Astrocyte (in vitro differentiated cells and primary cell): ENCODE measurements at regions not wholly inside any gene's neighbourhood (a gene's known extent, or its start where the extent isn't known, plus 50 kb on each side); places are given as distances from the start of the nearest gene placed in this dataset.

Source experiments
- DNase-seq: peaks from one replicate; pipeline ENCODE4 v3.0.0-alpha.2; 2010; ENCODE audit warnings: low read depth
- FAIRE-seq: peaks from 2 replicates; lab custom pipeline; 2011; peaks lifted over from hg19 to GRCh38; lab: Jason Lieb, UNC
- H2AFZ ChIP-seq: 2 replicates; pipeline ENCODE4 v1.6.0; 2012; ENCODE audit warnings: low read depth, low read length, inconsistent platforms
- H3K27ac ChIP-seq: 2 replicates; pipeline ENCODE4 v1.5.1; 2011; ENCODE audit warnings: low read depth, low read length, inconsistent platforms
- H3K27me3 ChIP-seq: 2 replicates; pipeline ENCODE4 v1.6.0; 2011; ENCODE audit warnings: low read length, inconsistent platforms; ENCODE audit not compliant: insufficient read depth
- H3K36me3 ChIP-seq: 2 replicates; pipeline ENCODE4 v1.5.1; 2011; ENCODE audit warnings: low read length, inconsistent platforms; ENCODE audit not compliant: insufficient read depth
- H3K4me1 ChIP-seq: 2 replicates; pipeline ENCODE4 v1.5.1; 2011; ENCODE audit warnings: low read length, inconsistent platforms; ENCODE audit not compliant: insufficient read depth
- H3K4me2 ChIP-seq: 2 replicates; pipeline ENCODE4 v1.6.0; 2012; ENCODE audit warnings: low read length, inconsistent platforms
- H3K4me3 ChIP-seq: 2 replicates; pipeline ENCODE4 v1.5.1; 2011; ENCODE audit warnings: low read depth, mild to moderate bottlenecking, low read length, inconsistent platforms; ENCODE audit not compliant: insufficient read depth
- H3K79me2 ChIP-seq: 2 replicates; pipeline ENCODE4 v1.6.0; 2012; ENCODE audit warnings: mild to moderate bottlenecking, low read length, inconsistent platforms; ENCODE audit not compliant: insufficient read depth
- H3K9ac ChIP-seq: 2 replicates; pipeline ENCODE4 v1.6.0; 2012; ENCODE audit warnings: mild to moderate bottlenecking, low read length, inconsistent platforms
- H3K9me3 ChIP-seq: 2 replicates; pipeline ENCODE4 v1.5.1; 2012; ENCODE audit warnings: low read depth, mild to moderate bottlenecking, low read length, inconsistent platforms; ENCODE audit not compliant: insufficient read depth
- H4K20me1 ChIP-seq: 2 replicates; pipeline ENCODE4 v1.6.0; 2012; ENCODE audit warnings: low read length, inconsistent platforms; ENCODE audit not compliant: insufficient read depth
- H3K27ac Mint-ChIP-seq: one replicate; pipeline ENCODE4 v1.8.0; 2021; ENCODE audit warnings: mild to moderate bottlenecking, mixed read lengths; ENCODE audit not compliant: unreplicated experiment
- H3K27me3 Mint-ChIP-seq: one replicate; pipeline ENCODE4 v1.8.0; 2021; ENCODE audit warnings: low read depth, mixed read lengths; ENCODE audit not compliant: unreplicated experiment
- H3K36me3 Mint-ChIP-seq: one replicate; pipeline ENCODE4 v1.8.0; 2021; ENCODE audit warnings: low read depth, mixed read lengths; ENCODE audit not compliant: unreplicated experiment
- H3K4me1 Mint-ChIP-seq: one replicate; pipeline ENCODE4 v1.8.0; 2021; ENCODE audit warnings: low read depth, mixed read lengths; ENCODE audit not compliant: unreplicated experiment
- H3K4me3 Mint-ChIP-seq: one replicate; pipeline ENCODE4 v1.8.0; 2021; ENCODE audit warnings: mild to moderate bottlenecking, moderate library complexity, mixed read lengths; ENCODE audit not compliant: unreplicated experiment
- H3K9me3 Mint-ChIP-seq: one replicate; pipeline ENCODE4 v1.8.0; 2021; ENCODE audit warnings: mild to moderate bottlenecking, mixed read lengths; ENCODE audit not compliant: unreplicated experiment
- EZH2 ChIP-seq: IDR thresholded peaks from 2 replicates; pipeline ENCODE4 v1.6.1; 2012; ENCODE audit warnings: mild to moderate bottlenecking, low read length, inconsistent platforms; ENCODE audit not compliant: insufficient read depth
- TF ChIP-seq, protein P1 (sequence below): IDR thresholded peaks from 2 replicates; pipeline ENCODE4 v1.5.1; 2011; ENCODE audit warnings: low read depth, mild to moderate bottlenecking, inconsistent platforms, low read length, moderate library complexity; ENCODE audit not compliant: insufficient read depth

DNA sequence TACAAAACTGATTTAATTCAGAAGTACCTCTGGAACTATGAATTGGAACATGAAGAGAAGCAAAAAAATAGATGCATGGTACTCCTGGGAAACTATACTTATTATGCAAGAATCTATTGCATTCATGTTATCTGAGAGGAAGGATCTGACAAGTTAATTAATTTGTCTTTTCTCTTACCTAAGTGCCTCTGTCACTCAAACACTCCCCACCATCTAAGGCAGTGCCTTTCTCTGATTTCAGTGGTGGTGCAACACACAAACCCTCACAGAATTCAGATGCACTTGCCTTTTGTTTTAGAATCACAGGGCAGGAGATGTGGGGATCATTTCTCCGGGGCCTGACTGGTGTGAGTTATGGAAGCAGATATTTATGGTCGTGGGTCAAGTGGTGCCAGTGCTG, 52.5 kb upstream of the C9orf72 start:
- no peak for DNase-seq

DNA sequence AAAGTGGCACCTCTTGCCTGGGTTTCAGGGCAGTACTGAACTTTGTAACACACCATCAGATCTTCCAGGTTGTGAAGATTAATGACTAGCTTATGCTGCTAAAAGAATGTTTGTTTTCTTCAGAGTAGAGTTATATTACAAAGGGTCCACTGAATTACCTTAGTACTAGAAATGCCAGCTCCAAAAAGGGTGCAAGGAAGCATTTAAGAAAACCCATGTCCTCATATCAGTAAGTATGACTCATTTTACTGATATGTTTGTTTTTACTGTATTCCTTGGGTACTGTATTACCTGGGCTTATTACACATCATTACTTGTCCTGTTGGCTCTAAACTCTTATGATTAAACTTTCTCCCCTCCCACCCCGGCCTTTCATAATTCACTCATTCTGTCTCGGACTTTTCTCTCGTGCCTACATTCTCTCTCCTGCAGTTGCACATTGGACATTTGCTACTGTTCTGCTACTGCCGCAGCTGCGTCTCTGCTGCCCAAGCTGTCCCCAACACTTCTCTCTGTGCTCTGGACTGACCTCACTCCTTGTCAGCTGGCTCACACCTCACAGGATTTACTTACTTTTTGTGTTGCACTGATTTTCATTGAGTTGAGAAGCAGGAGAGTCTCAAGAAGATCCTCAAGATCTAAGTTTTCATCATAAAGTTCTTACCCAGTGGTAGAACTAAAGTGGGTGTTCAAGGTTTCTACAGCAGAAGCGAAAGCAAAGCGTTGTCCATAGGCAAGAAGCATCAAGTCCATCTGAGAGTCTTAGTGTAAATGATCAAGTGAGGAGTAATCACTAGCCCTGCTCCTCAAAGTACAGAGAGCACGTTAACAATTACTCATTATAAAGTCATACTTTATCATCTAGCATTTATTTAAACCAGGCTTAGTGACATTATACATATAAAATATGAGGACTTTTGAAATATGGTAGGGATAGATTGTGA, 53.2 kb upstream of the C9orf72 start:
- no peaks in the 10 kb centered on the region for H3K4me1 ChIP-seq
- no peaks in the 10 kb centered on the region for H3K9me3 ChIP-seq
- H3K4me3 Mint-ChIP-seq: no peak overlapping the region
- H3K27me3 Mint-ChIP-seq: no peaks in the 10 kb centered on the region
- H4K20me1 ChIP-seq: no peaks in the 10 kb centered on the region
- TF ChIP-seq, protein P1, sequence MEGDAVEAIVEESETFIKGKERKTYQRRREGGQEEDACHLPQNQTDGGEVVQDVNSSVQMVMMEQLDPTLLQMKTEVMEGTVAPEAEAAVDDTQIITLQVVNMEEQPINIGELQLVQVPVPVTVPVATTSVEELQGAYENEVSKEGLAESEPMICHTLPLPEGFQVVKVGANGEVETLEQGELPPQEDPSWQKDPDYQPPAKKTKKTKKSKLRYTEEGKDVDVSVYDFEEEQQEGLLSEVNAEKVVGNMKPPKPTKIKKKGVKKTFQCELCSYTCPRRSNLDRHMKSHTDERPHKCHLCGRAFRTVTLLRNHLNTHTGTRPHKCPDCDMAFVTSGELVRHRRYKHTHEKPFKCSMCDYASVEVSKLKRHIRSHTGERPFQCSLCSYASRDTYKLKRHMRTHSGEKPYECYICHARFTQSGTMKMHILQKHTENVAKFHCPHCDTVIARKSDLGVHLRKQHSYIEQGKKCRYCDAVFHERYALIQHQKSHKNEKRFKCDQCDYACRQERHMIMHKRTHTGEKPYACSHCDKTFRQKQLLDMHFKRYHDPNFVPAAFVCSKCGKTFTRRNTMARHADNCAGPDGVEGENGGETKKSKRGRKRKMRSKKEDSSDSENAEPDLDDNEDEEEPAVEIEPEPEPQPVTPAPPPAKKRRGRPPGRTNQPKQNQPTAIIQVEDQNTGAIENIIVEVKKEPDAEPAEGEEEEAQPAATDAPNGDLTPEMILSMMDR: no peak
- no peak for TF ChIP-seq EZH2
- no peak for DNase-seq
- H3K36me3 Mint-ChIP-seq: no peaks in the 10 kb centered on the region
- H3K9ac ChIP-seq: no peak overlapping the region
- H3K27ac ChIP-seq: no peak overlapping the region
- no peak overlapping the region for H3K4me3 ChIP-seq
- H3K9me3 Mint-ChIP-seq: no peaks in the 10 kb centered on the region
- no peaks in the 10 kb centered on the region for H3K4me1 Mint-ChIP-seq
- H2AFZ ChIP-seq: no peak overlapping the region
- H3K4me2 ChIP-seq: no peak overlapping the region
- no peaks in the 10 kb centered on the region for H3K79me2 ChIP-seq
- no peaks in the 10 kb centered on the region for H3K36me3 ChIP-seq
- no peak for FAIRE-seq
- H3K27ac Mint-ChIP-seq: no peak overlapping the region
- H3K27me3 ChIP-seq: no peaks in the 10 kb centered on the region

More for the DNA sequence above, 52.5 kb upstream of the C9orf72 start:
- H3K27me3 ChIP-seq: no peaks in the 10 kb centered on the region
- Mint-ChIP-seq H3K4me3 (no peak overlapping the region), H3K9me3 (no peaks in the 10 kb centered on the region), H3K27ac (no peak overlapping the region), H3K27me3 (no peaks in the 10 kb centered on the region), H3K36me3 (no peaks in the 10 kb centered on the region), H3K4me1 (no peaks in the 10 kb centered on the region)
- no peak overlapping the region for H3K9ac ChIP-seq
- no peaks in the 10 kb centered on the region for H3K4me1 ChIP-seq
- no peak overlapping the region for H3K4me3 ChIP-seq
- H3K27ac ChIP-seq: no peak overlapping the region
- no peaks in the 10 kb centered on the region for H3K36me3 ChIP-seq
- TF ChIP-seq, protein P1: no peak
- no peak for TF ChIP-seq EZH2
- H4K20me1 ChIP-seq: no peaks in the 10 kb centered on the region
- no peak overlapping the region for H3K4me2 ChIP-seq
- no peaks in the 10 kb centered on the region for H3K79me2 ChIP-seq
- FAIRE-seq: no peak
- no peaks in the 10 kb centered on the region for H3K9me3 ChIP-seq
- no peak overlapping the region for H2AFZ ChIP-seq

DNA sequence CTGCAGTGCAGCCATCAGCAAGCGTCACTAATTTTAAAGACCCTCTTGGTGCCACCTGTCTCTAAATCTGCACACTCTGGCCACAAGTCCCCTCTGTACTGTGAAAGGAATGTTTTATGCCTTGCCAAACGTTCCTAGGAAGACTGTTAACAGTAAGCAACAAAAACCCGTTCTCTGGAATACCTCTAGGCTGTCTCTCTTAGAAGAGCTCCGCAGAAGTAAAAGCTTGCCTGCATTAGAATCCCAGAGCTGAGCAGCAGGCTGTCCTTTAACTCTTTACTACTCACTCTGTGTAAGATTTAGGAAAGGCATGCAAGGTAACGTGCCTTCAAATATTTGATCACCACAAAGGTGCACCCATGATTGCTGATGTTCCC, 53.9 kb upstream of the C9orf72 start:
- Histone ChIP-seq H3K27ac (no peak overlapping the region), H3K4me1 (no peaks in the 10 kb centered on the region), H3K36me3 (no peaks in the 10 kb centered on the region), H3K9ac (no peak overlapping the region), H4K20me1 (no peaks in the 10 kb centered on the region), H3K4me3 (no peak overlapping the region), H3K27me3 (no peaks in the 10 kb centered on the region), H2AFZ (no peak overlapping the region), H3K9me3 (no peaks in the 10 kb centered on the region), H3K4me2 (no peak overlapping the region), H3K79me2 (no peaks in the 10 kb centered on the region)
- H3K27ac Mint-ChIP-seq: no peak overlapping the region
- H3K9me3 Mint-ChIP-seq: no peaks in the 10 kb centered on the region
- no peak overlapping the region for H3K4me3 Mint-ChIP-seq
- no peaks in the 10 kb centered on the region for H3K4me1 Mint-ChIP-seq
- no peaks in the 10 kb centered on the region for H3K27me3 Mint-ChIP-seq
- FAIRE-seq: no peak
- no peaks in the 10 kb centered on the region for H3K36me3 Mint-ChIP-seq
- DNase-seq: no peak
- no peak for TF ChIP-seq EZH2
- TF ChIP-seq, protein P1: no peak
